Right lobe of liver (tissue), 6 donors: ENCODE measurements at regions not wholly inside any gene's neighbourhood (a gene's known extent, or its start where the extent isn't known, plus 50 kb on each side); places are given as distances from the start of the nearest gene placed in this dataset.
"Not testable (repeated sequence)": the region's sequence is repeated elsewhere in the genome, so short reads cannot be mapped to it uniquely, and the experiment has no call there.

ENCODE experiments used
- ATAC-seq, 4 donors: fragments of 200-7000 bp; cut with Tn5 transposase; one replicate each; pipeline ENCODE4 v1.9.1; 2020; ENCODE audit warnings: mild to moderate bottlenecking in 4 of 4, moderate library complexity in 4 of 4
- DNase-seq, 3 donors: peaks; one replicate each; pipeline ENCODE4 v3.0.0-alpha.2; 2020
- H3K27ac ChIP-seq, 3 donors: fragments of 200-600 bp; one replicate each; pipeline ENCODE4 v1.8.0; 2022
- H3K27me3 ChIP-seq, 2 donors: fragments of 200-600 bp; one replicate each; pipeline ENCODE4 v1.8.0; 2022
- H3K36me3 ChIP-seq, 4 donors: fragments of 200-600 bp; sonication (generic) in 1 of 4; one replicate each; pipeline versions ENCODE4 v1.5.1 to v1.8.0; 2017 to 2022; ENCODE audit warnings: control low read depth in 1 of 4
- H3K4me1 ChIP-seq, 4 donors: fragments of 200-600 bp; sonication (generic) in 1 of 4; one replicate each; pipeline versions ENCODE4 v1.5.1 to v1.8.0; 2017 to 2022; ENCODE audit warnings: control low read depth in 1 of 4
- H3K4me3 ChIP-seq, 3 donors: fragments of 200-600 bp; one replicate each; pipeline ENCODE4 v1.8.0; 2022
- H3K9me3 ChIP-seq, 4 donors: fragments of 200-600 bp; sonication (generic) in 1 of 4; one replicate each; pipeline versions ENCODE4 v1.5.1 to v1.8.0; 2017 to 2022; ENCODE audit warnings: control low read depth in 1 of 4
- POLR2A ChIP-seq: fragments of 450-650 bp; IDR thresholded peaks from one replicate; pipeline ENCODE4 v1.6.1; 2017; ENCODE audit warnings: antibody characterized with exemption, mild to moderate bottlenecking
- WGBS: methylation state at CpG from one replicate; pipeline ENCODE4 v1.1.6; 2018; ENCODE audit warnings: low coverage, low lambda C conversion rate; ENCODE audit not compliant: insufficient coverage; ENCODE audit errors: missing lambda C conversion rate; 5-methylcytosine and 5-hydroxymethylcytosine counted together
- intact Hi-C, 2 donors: fragments of 100-400 bp; cut with DNase I; formaldehyde crosslinking; loops; one replicate each; pipeline versions ENCODE4 v1.11.2 to v1.14.1; 2022
- TF ChIP-seq, protein P1 (sequence below), 4 donors: fragments of 200-600 bp in 3 of 4; fragments of 450-650 bp in 1 of 4; IDR thresholded peaks; one replicate each; pipeline versions ENCODE4 v1.5.1 to v1.8.0; 2016 to 2022; ENCODE audit warnings: antibody characterized with exemption in 4 of 4, mild to moderate bottlenecking in 2 of 4
- donor health status: DM: no; HTN: yes; CAD: no.
- donor health status: DM: no; HTN: no; CAD: no.
- donor health status: DM: no; HTN: no; CAD: no.
- donor health status: DM: no; HTN: yes; CAD: no.
- donor health status: DM: no; HTN: yes; CAD: no.

DNA sequence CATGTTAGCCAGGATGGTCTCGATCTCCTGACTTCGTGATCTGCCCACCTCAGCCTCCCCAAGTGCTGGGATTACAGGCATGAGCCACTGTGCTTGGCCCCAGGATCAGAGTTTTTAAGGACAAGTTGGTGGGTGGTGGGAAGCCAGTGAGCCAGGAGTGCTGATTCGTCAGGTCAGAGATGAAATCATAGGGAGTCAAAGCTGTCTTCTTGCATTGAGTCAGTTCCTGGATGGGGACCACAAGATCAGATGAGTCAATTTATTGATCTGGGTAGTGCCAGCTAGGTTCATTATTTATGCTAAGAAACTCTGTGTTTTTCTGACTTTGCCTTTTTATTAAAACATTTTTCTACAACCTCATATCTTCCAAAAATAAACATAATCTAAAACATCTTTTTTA, 423.8 kb downstream of the ARL4A start:
- no peaks in the 10 kb centered on the region for H3K36me3 ChIP-seq
- H3K4me1 ChIP-seq: no peaks in the 10 kb centered on the region
- ATAC-seq (no peak), DNase-seq (no peak)
- intact Hi-C loops: loop anchor here in 1 of 2 donors (10.0 kb wide), 1 partner anchor 426 kb away; the partner anchor contains the start of gene ARL4A
- H3K4me3 ChIP-seq: no peak overlapping the region
- H3K9me3 ChIP-seq: no peaks in the 10 kb centered on the region
- no peaks in the 10 kb centered on the region for H3K27me3 ChIP-seq
- 71% methylated on average over 2 of the region's 3 CpGs for WGBS
- no peak overlapping the region for H3K27ac ChIP-seq
- TF ChIP-seq, protein P1, sequence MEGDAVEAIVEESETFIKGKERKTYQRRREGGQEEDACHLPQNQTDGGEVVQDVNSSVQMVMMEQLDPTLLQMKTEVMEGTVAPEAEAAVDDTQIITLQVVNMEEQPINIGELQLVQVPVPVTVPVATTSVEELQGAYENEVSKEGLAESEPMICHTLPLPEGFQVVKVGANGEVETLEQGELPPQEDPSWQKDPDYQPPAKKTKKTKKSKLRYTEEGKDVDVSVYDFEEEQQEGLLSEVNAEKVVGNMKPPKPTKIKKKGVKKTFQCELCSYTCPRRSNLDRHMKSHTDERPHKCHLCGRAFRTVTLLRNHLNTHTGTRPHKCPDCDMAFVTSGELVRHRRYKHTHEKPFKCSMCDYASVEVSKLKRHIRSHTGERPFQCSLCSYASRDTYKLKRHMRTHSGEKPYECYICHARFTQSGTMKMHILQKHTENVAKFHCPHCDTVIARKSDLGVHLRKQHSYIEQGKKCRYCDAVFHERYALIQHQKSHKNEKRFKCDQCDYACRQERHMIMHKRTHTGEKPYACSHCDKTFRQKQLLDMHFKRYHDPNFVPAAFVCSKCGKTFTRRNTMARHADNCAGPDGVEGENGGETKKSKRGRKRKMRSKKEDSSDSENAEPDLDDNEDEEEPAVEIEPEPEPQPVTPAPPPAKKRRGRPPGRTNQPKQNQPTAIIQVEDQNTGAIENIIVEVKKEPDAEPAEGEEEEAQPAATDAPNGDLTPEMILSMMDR (IDR thresholded peaks at IDR 0.05): no peak
- no peak for TF ChIP-seq POLR2A

DNA sequence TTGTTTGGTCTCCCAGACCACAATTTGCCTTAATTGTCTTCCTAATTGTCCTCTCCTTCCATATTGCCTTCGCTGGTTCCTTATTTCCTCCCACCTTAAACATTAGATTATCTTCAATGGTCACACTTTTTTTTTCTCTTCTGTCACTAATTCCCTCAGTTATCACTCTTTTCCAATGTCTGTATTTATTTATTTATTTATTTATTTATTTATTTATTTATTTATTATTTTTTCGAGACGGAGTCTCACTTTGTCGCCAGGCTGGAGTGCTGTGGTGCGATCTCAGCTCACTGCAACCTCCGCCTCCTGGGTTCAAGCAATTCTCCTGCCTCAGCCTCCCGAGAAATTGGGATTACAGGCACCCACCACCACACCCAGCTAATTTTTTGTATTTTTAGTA, 426.8 kb downstream of the ARL4A start:
- ATAC-seq, H3K9me3 ChIP-seq, DNase-seq, H3K27me3 ChIP-seq, H3K4me1 ChIP-seq, H3K27ac ChIP-seq, H3K4me3 ChIP-seq, H3K36me3 ChIP-seq: not testable (repeated sequence)
- WGBS: 92% methylated on average over 6 of the region's 7 CpGs
- intact Hi-C loops: loop anchor here in 1 of 2 donors (10.0 kb wide), 1 partner anchor 429 kb away; the partner anchor contains the start of gene ARL4A

DNA sequence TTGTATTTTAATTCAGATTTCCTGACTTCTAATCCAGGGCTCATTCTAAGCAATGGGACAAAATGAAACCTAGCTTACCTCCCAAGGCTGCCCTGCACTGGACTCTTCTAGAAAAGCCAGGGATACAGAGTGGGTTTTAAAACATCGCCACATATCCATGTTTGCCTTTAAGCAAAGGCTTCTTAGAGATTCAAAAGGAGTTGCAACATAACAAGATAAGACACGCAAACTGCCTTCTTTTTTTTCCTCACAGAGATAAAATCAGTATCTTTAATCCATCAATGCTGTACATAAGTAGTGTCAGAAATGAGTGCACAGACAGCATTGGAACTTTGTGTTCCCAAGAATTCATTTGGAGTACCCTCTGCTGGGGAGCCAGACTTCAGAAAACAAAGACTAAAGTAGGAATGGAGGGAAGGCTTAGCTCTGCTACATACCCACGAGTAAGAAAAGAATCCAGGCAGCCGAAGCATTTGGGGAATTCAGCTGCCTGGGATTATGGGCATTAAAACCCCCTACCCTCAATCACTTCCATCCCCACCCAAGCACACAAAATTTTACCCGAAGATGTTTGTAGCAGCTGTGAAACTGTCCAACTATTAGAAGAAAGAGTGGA, 427.8 kb downstream of the ARL4A start:
- no peak for DNase-seq
- no peaks in the 10 kb centered on the region for H3K36me3 ChIP-seq
- H3K4me3 ChIP-seq: no peak overlapping the region
- no peaks in the 10 kb centered on the region for H3K4me1 ChIP-seq
- H3K27me3 ChIP-seq: no peaks in the 10 kb centered on the region
- no peak for ATAC-seq
- 47% methylated on average over 5 of the region's 5 CpGs for WGBS
- intact Hi-C loops: loop anchor here in 1 of 2 donors (10.0 kb wide), 1 partner anchor 430 kb away; the partner anchor contains the start of gene ARL4A
- TF ChIP-seq, protein P1 (IDR thresholded peaks at IDR 0.05): no peak
- no peak for TF ChIP-seq POLR2A
- no peaks in the 10 kb centered on the region for H3K9me3 ChIP-seq
- H3K27ac ChIP-seq: no peak overlapping the region

DNA sequence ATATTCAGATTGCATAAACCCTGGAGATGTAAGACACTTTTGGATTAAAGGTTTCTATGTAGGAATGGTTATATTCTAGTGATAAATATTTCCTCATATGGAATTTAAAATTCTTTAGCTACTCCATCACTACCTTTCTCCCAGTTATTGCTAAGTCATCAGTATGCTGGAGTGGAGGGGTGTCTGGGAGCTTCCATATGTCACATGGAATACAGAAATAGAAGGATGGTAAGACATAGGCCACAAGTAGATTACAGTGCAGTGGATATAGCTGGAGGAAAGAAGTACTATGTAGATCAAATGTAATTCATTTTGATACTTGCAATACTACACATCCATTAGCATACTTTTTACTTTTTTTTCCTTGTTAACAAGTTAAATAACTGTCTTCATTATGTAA, 428.4 kb downstream of the ARL4A start:
- TF ChIP-seq, protein P1 (IDR thresholded peaks at IDR 0.05): no peak
- TF ChIP-seq POLR2A: no peak
- intact Hi-C loops: loop anchor here in 1 of 2 donors (10.0 kb wide), 1 partner anchor 431 kb away; the partner anchor contains the start of gene ARL4A
- Histone ChIP-seq H3K9me3 (no peaks in the 10 kb centered on the region), H3K27me3 (no peaks in the 10 kb centered on the region), H3K36me3 (no peaks in the 10 kb centered on the region), H3K4me1 (no peaks in the 10 kb centered on the region), H3K4me3 (no peak overlapping the region), H3K27ac (no peak overlapping the region)
- DNase-seq: no peak
- no peak for ATAC-seq

DNA sequence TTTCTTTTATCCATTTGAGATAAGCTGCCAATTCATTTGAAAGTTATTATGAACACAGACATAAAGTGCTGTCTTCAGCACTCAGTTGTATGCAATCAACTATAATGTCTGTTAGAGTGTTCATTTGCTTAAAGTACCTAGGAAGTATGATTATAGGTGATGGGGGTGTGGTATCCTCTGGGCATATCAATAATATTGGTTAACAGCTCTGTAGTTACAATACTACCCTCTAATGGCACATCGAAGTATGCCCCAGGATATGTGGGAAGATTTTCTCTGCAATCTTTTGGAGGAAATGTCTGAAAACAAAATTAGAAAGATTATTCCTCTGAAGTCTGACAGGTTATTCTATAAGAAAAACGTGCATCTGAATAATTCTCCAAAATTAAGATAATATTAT, 429.7 kb downstream of the ARL4A start:
- peak; percentile 76 to 90 (median 86) for ATAC-seq
- no peak for DNase-seq
- 8% methylated on average over 2 of the region's 2 CpGs for WGBS
- Histone ChIP-seq H3K4me3 (no peak overlapping the region), H3K36me3 (no peaks in the 10 kb centered on the region), H3K27me3 (no peaks in the 10 kb centered on the region), H3K9me3 (no peaks in the 10 kb centered on the region), H3K27ac (no peak overlapping the region), H3K4me1 (no peaks in the 10 kb centered on the region)
- intact Hi-C loops: loop anchor here in 1 of 2 donors (10.0 kb wide), 1 partner anchor 432 kb away; the partner anchor contains the start of gene ARL4A
- no peak for TF ChIP-seq POLR2A
- TF ChIP-seq, protein P1 (IDR thresholded peaks at IDR 0.05): peak; percentile 53 to 68 (median 62)
